CD4-positive, alpha-beta T cell treated with Interleukin-2 at 100 ng/mL for 4 hours (primary cell): ENCODE measurements at regions not wholly inside any gene's neighbourhood (a gene's known extent, or its start where the extent isn't known, plus 50 kb on each side); places are given as distances from the start of the nearest gene placed in this dataset.
"Not testable (repeated sequence)": the region's sequence is repeated elsewhere in the genome, so short reads cannot be mapped to it uniquely, and the experiment has no call there.

Experiments used
- DNase-seq: peaks from one replicate; pipeline ENCODE4 v3.0.0-alpha.2; 2020; ENCODE audit warnings: low spot score

GRCh38 chr15:46956881-46957280 lies 760.4 kb upstream of the SEMA6D start:
- no peak for DNase-seq

GRCh38 chr15:46960581-46960980 lies 756.7 kb upstream of the SEMA6D start:
- no peak for DNase-seq

- DNase-seq, result no peak
Measured at GRCh38 chr15:46961795-46962194, 755.5 kb upstream of the SEMA6D start.

GRCh38 chr15:46988055-46988454 lies 729.2 kb upstream of the SEMA6D start:
- DNase-seq, result not testable (repeated sequence)

DNA sequence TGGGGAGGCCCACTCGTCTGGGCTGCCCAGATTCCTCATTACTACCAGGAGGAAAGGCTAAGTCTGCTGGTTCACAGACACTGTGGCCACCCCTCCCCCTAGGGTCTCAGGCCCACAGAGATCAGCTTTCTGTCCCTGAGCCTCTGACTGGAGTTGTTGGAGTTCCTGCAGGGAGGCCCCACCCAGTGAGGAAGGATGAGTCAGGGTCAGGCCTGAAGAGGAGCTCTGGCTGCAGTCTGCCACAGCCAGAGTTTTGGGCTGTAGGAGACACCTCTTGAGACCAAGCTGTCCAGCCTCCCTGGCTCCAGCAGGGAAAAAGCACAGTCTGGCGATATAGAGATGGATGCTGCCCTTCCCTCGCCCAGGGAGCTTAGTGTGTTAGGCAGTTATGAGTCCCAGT lies 720.9 kb upstream of the SEMA6D start:
- DNase-seq, result no peak

DNA sequence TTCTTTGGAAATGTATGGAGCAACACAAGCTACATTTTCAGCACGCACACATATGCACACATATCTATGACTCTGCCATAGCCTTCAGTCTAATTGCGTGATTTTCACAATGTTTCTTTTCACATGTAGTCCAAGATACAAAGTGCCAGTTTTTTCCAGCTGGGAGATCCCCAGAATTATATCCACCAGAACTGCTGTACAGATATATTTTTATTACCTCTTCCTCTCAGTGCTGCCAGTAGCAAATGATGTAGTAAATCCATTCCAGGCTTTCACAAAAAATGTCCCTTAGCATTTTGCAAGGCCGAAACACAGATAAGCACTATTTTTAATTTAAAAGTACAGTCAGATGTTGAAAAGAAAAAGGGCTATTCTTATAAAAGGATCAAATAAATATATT lies 719.8 kb upstream of the SEMA6D start:
- no peak for DNase-seq

DNA sequence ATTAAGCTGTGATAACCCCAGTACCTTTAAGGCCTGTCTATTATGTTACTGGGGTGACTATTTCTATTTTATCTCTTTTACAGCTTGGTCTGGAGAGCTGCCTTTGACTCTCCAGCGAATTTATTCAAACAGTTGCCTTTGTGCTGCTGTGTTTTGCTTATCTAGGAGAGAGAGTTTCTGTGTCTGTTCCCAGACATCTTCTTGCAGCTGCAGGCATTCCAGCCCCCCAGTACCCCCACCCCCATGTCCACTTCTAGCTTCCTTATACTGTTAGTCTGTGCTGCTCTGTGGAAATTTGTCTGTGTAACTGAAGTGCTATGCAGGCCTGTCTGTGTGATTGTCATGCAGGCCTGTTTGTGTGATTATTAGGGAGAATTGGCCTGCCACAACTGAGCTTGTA lies 713.7 kb upstream of the SEMA6D start:
- no peak for DNase-seq

- DNase-seq, result no peak
Measured at GRCh38 chr15:47013446-47013845, 703.9 kb upstream of the SEMA6D start.

DNA sequence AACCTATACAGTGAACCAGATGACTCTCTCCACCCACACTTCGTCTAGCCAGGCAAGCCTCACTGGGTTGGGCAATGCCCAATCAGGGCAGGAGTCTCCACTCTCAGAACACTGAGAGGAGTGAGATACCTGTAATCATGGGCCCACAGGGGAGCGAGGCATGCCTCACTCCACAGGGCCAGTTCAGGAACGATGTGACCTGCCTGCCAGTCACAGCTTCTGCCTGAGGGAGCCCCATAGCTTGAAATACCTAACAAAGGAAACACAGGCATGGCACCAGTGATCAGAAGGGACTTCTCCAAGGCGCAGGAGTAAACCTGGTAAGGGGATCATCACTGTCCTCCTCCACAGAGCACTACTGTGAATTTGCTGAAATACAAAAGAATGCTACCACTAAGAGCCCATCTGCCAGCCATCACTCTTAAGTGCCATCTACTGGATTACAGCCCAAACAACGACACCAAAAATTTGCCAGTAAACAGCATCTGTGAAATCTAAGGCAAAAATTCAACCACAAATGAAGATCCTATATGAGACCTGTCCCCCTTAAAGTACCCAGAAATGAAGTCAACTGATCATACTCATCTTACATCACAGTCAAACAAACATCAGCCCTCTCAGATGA lies 689.9 kb upstream of the SEMA6D start:
- no peak for DNase-seq

- DNase-seq, result no peak
Measured at GRCh38 chr15:47035475-47036406, 681.6 kb upstream of the SEMA6D start.

DNA sequence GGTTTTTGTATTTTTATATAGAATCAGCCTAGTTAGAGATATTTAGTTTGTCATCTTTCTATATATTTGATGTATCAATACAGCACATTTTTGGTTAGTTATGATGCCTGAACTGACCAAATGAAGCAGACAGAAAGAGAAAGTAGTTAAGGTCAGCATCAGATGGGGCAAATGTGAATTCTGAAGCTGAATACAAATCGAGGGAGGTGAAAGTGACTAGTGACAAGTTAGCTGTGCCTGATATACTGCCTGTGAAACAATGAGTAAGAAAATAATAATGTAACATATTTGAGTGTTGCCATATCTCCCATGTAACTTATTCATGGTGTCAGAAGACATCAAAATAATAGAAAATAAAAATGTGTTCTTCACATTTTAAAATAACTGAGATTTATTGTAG lies 680.3 kb upstream of the SEMA6D start:
- DNase-seq, result no peak

DNA sequence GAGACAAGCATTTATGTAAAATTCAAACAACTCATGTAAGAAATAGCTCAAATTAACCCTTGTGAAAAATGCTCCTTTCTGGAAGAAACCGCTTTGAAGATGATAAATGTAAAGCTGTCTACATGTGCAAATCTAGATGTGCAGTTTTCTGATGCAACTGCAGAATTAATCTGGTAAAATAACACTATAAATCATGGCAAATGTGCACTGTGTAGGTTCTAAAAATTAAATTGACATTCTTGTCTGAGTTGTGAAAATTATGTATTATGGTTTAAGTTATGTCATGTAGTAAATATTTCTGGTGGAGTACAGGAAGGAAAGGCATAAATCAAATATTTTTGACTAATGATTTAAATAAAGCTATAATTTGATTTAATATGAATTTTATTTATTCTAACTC lies 678.1 kb upstream of the SEMA6D start:
- DNase-seq, result no peak

- no peak for DNase-seq
Measured at GRCh38 chr15:47041301-47041700, 676.0 kb upstream of the SEMA6D start.

DNA sequence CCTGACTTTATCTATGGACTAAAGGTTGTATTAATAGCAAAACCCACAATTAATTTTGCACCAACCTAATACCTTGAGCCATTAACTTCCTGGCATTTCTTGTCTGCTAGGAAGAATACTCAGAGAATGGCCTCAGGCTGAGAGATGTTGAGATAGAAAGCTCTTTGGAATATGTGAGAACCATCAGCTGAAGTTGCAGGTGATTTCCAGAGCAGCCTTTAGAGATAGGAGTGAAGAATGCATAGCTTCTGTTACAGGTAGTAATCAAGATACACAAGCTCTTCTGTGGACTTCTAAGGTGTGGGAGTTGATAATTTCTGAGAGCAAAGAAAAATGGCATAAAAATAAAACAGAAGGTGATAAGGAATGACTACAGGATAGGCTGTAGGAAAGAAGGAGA lies 669.3 kb upstream of the SEMA6D start:
- DNase-seq, result not testable (repeated sequence)

DNA sequence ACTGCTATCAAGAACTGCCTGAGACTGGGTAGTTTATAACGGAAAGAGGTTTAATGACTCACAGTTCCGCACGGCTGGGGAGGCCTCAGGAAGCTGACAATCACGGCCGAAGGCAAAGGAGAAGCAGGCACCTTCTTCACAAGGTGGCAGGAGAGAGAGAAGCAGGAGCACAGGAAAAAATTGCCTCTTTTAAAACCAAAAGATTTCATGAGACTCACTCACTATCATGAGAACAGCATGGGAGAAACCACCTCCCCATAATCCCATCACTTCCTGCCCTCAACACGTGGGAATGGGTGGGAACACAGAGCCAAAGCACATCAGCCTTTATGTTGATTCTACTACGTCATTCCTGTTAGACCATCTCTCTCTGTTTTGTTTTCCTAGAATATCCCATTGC lies 650.9 kb upstream of the SEMA6D start:
- no peak for DNase-seq

DNA sequence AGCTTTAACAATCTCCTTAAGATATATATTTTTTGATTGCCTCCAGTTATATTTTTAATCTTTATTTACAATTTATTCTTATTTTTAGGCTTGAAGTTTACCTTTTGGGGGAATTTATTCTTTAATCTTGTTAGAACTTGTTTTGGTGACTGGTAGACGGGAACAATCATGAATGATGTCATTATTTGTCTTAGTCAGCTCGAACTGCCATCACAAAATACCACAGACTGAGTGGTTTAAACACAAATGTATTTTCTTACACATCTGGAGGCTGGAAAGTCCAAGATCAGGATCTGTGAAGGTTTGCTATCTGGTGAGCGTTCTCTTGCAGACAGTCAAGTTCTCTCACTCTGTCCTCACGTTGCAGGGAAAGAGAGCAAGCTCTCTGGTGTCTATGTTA lies 639.5 kb upstream of the SEMA6D start:
- DNase-seq, result not testable (repeated sequence)

- DNase-seq, result no peak
Measured at GRCh38 chr15:47095833-47096232, 621.5 kb upstream of the SEMA6D start.

GRCh38 chr15:47098526-47098925 lies 618.8 kb upstream of the SEMA6D start:
- DNase-seq, result not testable (repeated sequence)

GRCh38 chr15:47099801-47100200 lies 617.5 kb upstream of the SEMA6D start:
- not testable (repeated sequence) for DNase-seq

DNA sequence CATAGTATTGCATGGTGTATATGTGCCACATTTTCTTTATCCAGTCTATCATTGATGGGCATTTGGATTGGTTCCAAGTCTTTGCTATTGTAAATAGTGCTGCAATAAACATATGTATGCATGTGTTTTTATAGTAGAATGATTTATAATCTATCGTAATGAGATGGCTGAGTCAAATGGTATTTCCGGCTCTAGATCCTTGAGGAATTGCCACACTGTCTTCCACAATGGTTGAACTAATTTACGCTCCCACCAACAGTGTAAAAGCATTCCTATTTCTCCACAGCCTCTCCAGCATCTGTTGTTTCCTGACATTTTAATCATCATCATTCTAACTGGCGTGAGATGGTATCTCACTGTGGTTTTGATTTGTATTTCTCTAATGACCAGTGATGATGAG lies 608.5 kb upstream of the SEMA6D start:
- not testable (repeated sequence) for DNase-seq

DNA sequence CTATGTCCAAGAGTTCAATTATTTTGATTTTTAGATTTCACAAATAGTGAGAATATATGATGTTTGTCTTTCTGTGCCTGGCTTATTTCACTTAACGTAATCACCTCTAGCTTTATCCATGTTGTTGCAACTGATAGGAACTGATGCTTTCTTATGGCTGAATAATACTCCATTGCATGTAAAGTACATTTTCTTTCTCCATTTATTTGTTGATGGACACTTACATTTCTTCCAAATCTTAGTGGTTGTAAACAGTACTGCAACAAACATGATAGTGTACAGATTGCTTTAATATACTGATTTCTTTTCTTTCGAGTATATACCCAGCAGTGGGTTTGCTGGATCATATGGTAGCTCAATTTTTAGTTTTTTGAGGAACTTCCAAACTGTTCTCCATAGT lies 600.6 kb upstream of the SEMA6D start:
- DNase-seq, result no peak

GRCh38 chr15:47119349-47119748 lies 598.0 kb upstream of the SEMA6D start:
- DNase-seq, result no peak

DNA sequence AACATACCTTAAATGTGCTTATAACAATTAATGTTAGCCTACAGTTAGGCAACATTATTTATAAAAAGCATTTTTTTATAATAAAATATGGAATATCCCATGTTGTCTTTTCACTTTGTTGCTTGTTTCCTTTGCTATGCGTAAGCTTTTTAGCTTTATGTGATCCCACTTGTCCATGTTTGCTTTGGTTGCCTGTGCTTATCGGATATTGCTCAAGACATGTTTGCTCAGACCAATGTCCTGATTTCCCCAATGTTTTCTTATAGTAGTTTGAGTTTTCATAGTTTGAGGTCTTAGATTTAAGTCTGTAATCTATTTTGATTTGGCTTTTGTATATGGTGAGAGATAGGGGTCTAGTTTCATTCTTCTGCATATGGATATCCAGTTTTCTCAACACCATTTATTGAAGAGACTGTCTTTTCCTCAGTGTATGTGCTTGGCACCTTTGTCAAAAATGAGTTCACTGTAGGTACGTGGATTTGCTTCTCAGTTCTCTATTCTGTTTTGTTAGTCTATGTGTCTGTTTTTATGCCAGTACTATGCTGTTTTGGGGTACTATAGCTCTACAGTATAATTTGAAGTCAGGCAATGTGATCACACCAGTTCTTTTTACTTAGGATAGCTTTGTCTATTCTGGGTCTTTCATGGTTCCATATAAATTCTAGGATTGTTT lies 592.7 kb upstream of the SEMA6D start:
- no peak for DNase-seq
